ENCODE measurements at regions not wholly inside any gene's neighbourhood (a gene's known extent, or its start where the extent isn't known, plus 50 kb on each side); places are given as distances from the start of the nearest gene placed in this dataset.
"Not testable (repeated sequence)": the region's sequence is repeated elsewhere in the genome, so short reads cannot be mapped to it uniquely, and the experiment has no call there.

DNA sequence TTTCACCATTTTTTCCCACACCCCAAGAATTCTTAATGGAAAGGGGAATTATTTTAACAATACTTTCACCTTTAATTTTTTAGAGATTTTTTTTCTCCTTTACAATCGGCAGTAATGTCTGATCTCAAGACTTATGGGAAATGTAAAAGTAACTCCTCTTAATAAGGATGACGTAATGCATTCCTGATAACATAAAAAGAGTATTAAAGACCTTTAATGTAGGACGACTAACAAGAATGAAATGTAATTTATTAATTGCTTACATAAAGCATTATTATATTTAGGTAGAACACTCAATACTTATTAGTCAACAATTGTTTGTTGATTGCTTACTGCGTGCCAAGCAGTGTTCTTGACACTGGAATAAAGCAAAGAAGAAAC is 416.8 kb upstream of the NAALADL2 start:
- DNase-seq (ENCODE audit: low read depth in 4 of 4, low spot score in 3 of 4) = no peak

- DNase-seq (ENCODE audit: low read depth in 4 of 4, low spot score in 3 of 4) = no peak
Observed at GRCh38 chr3:174444391-174444790, 414.7 kb upstream of the NAALADL2 start.

DNA sequence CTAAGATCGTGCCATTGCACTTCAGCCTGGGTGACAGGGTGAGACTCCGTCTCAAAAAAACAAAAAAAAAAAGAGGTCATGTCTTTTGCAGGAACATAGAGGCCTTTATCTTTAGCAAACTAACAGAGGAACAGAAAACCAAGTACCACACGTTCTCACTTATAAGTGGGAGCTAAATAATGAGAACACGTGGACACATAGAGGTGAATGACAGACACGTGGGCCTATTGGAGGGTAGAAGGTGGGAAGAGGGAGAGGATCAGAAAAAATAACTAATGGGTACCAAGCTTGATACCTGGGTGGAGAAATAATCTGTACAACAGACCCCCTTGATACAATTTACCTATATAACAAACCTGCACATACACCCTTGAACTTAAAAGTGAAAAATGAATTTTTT is 401.4 kb upstream of the NAALADL2 start:
- no peak for DNase-seq (ENCODE audit: low read depth in 4 of 4, low spot score in 3 of 4)

DNA sequence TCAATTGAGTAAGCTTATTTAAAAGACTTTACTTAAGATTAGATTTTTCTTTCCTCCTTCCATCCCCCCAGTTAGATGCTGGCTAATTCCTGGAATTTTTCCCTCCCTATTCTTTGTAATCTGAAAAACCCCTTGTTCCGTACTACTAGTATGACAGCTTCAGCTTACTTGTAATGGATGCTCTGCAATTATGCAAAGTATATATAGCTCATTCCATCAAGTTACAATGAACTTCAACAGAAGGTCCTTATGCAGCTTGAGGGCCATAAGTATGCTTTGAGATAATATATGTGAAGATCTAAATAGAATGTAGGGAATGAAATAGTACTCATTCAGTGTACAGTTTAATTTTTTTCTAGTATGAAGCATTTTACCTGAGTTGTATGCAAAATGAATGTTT is 398.3 kb upstream of the NAALADL2 start:
- no peak for DNase-seq (ENCODE audit: low read depth in 4 of 4, low spot score in 3 of 4)

DNA sequence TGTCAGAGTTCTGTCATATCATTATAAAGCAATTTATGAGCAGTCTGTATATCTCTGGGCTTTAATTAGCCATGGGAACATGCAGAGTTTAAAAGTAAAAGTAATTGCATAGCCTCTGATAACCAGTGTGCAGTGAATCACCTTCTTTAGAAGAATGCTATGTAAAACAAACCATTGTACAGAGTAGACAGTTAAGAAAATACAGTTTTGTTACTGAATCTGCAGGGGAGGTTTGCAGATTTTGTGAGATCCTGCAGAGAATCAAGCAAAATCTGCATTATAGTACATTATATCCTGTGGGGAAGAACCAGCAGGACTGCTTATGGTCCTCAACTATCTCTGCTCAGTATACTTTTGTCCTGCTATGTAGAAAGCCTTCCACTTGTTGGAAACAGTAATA is 396.2 kb upstream of the NAALADL2 start:
- no peak for DNase-seq (ENCODE audit: low read depth in 4 of 4, low spot score in 3 of 4)

DNA sequence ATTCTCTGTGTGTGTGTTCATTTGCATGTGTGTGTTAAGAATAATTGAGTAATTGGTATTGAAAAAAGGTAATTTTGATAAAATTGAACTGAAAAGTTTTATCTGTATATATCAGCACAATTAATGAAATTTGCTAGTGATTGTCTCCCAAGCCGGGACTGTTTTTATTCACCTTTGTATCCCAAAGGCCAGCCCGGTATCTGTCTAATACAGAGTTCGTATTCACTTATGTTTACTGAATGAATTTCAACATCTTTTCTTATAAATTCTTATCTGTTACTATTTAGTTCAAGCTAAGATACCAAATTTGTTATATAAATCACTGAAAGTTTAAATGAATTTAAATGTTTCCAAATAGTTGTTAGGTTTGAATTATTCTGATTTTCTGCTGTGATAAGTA is 394.0 kb upstream of the NAALADL2 start:
- DNase-seq (ENCODE audit: low read depth in 4 of 4, low spot score in 3 of 4) = no peak

- DNase-seq (ENCODE audit: low read depth in 4 of 4, low spot score in 3 of 4) = no peak
Observed at GRCh38 chr3:174466471-174467054, 392.6 kb upstream of the NAALADL2 start.

GRCh38 chr3:174477491-174477890 is 381.6 kb upstream of the NAALADL2 start:
- no peak for DNase-seq (ENCODE audit: low read depth in 4 of 4, low spot score in 3 of 4)

DNA sequence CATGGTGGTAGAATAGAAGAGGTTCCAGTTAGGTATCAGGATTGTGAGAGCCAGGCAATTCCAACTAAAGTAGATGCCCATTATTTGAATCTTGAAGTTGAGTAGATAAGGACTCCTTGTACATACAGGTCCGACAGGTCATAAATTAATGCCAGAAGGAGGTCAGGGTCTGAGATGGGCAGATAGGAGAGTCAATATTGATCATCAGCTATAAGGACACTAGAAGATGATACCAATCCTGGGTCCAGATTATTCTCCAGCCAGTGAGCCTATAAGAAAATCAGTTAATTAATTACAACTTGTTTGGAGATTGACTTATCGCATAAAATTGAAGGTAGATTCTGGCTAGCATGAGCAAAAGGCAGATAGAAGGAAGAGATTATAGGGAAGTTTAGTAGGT is 378.4 kb upstream of the NAALADL2 start:
- no peak for DNase-seq (ENCODE audit: low read depth in 4 of 4, low spot score in 3 of 4)

DNA sequence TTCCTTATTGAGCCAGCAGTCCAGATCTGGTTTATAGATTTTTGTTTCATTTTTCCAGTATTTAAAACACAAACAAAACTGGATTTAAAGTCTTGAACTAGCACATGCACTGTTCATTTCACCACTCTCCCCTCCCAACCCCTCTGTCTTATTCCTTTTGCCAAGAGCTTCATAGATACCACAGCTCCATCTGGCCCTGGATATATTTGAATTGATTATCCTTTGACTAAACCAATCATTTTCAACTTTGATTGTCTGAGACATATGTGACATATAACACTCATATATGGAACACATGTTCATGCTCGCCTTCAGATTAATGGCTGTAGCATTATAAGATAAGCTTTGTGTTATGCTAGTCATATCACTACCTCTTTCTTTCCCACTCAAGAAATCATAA is 376.6 kb upstream of the NAALADL2 start:
- no peak for DNase-seq (ENCODE audit: low read depth in 4 of 4, low spot score in 3 of 4)

GRCh38 chr3:174483254-174483653 is 375.9 kb upstream of the NAALADL2 start:
- DNase-seq (ENCODE audit: low read depth in 4 of 4, low spot score in 3 of 4) = no peak

GRCh38 chr3:174483856-174484255 is 375.3 kb upstream of the NAALADL2 start:
- not testable (repeated sequence) for DNase-seq (ENCODE audit: low read depth in 4 of 4, low spot score in 3 of 4)

- no peak for DNase-seq (ENCODE audit: low read depth in 4 of 4, low spot score in 3 of 4)
Observed at GRCh38 chr3:174488527-174488926, 370.6 kb upstream of the NAALADL2 start.

GRCh38 chr3:174495311-174495710 is 363.8 kb upstream of the NAALADL2 start:
- no peak for DNase-seq (ENCODE audit: low read depth in 4 of 4, low spot score in 3 of 4)

- no peak for DNase-seq (ENCODE audit: low read depth in 4 of 4, low spot score in 3 of 4)
Observed at GRCh38 chr3:174495928-174496327, 363.2 kb upstream of the NAALADL2 start.

DNA sequence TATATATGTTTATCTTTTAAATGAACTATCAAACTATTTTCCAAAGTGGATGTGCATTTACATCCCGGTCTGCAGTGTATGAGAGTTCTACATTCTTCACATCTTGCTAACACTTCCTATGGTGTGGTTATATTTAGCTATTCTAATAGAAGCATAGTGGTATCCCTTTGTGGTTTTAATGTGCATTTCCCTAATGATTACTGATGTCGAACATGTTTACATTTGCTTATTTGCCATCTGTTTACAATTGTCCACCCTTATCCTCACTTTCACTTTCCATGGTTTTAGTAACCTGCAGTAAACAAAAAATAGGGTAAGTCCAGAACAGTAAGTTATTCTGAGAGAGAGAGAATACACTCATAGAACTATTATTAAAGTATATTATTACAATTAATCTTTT is 360.5 kb upstream of the NAALADL2 start:
- DNase-seq (ENCODE audit: low read depth in 4 of 4, low spot score in 3 of 4) = no peak

GRCh38 chr3:174505266-174505665 is 353.9 kb upstream of the NAALADL2 start:
- no peak for DNase-seq (ENCODE audit: low read depth in 4 of 4, low spot score in 3 of 4)

GRCh38 chr3:174524203-174524602 is 334.9 kb upstream of the NAALADL2 start:
- DNase-seq (ENCODE audit: low read depth in 4 of 4, low spot score in 3 of 4) = no peak

DNA sequence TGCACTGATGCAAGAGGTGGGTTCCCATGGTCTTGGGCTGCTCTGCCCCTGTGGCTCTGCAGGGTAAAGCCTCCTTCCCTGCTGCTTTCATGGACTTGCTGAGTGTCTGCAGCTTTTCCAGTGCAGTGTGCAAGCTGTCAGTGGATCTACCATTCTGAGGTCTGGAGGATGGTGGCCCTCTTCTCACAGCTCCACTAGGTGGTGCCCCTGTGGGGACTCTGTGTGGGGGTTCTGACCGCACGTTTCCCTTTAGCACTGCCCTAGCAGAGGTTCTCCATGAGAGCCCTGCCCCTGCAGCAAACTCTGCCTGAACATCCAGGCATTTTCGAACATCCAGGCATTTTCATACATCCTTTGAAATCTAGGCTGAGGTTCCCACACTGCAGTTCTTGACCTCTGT is 329.8 kb upstream of the NAALADL2 start:
- DNase-seq (ENCODE audit: low read depth in 4 of 4, low spot score in 3 of 4) = no peak

DNA sequence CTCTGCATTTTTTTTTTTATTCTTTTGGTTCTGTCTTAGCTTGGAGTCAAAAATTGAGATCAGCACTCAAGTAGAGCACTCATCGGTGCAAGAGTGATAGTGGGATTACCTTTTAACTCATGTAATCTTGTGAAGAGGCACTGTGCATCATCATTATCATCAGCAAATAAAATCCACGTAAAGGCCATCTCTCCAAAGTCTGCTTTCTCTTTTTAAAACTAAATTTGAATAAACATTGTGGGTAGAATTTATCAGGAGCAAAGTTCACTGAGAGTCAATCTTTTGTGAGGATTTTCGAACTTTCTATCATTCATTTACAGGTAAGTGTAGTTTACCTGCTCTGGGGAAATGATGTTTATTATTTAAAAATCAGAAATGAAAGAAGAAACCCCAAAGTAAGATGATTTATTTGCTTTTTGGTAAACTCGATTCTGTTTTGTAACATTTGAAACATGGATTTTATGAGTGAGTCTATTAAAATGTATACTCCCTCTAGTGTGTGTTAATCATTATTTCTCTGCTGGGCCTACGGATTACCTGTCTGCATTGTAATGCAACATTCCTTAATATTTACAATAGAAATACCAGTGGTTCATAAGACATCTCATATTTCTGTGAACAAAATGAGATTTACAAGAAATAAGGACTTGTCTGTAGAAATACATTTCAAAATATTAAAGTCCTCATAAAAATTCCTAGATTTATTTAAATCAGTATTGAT is 327.7 kb upstream of the NAALADL2 start:
- no peak for DNase-seq (ENCODE audit: low read depth in 4 of 4, low spot score in 3 of 4)

DNA sequence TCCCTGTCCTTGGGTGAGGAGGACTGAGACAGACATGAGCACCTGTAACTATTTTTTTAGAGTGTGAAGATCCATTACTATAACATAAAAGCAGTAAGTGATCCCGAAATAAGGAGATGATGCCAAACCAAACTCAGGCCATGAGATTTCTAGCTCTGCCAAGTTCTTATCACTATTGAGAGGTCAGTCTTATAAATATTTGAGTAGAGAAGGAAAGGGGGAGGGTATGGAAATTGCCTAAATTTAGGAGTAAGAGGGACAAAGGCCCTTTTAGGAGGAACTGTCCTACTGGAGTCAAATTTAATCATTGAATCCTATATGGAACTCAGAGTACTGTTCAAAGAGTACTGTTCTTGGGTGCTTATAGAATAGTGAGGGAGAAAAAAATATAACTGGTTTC is 326.9 kb upstream of the NAALADL2 start:
- no peak for DNase-seq (ENCODE audit: low read depth in 4 of 4, low spot score in 3 of 4)

- no peak for DNase-seq (ENCODE audit: low read depth in 4 of 4, low spot score in 3 of 4)
Observed at GRCh38 chr3:174532776-174533175, 326.4 kb upstream of the NAALADL2 start.

GRCh38 chr3:174533286-174533685 is 325.8 kb upstream of the NAALADL2 start:
- no peak for DNase-seq (ENCODE audit: low read depth in 4 of 4, low spot score in 3 of 4)
